ENCODE measurements at regions not wholly inside any gene's neighbourhood (a gene's known extent, or its start where the extent isn't known, plus 50 kb on each side); places are given as distances from the start of the nearest gene placed in this dataset.

- TF ChIP-seq, protein P1, sequence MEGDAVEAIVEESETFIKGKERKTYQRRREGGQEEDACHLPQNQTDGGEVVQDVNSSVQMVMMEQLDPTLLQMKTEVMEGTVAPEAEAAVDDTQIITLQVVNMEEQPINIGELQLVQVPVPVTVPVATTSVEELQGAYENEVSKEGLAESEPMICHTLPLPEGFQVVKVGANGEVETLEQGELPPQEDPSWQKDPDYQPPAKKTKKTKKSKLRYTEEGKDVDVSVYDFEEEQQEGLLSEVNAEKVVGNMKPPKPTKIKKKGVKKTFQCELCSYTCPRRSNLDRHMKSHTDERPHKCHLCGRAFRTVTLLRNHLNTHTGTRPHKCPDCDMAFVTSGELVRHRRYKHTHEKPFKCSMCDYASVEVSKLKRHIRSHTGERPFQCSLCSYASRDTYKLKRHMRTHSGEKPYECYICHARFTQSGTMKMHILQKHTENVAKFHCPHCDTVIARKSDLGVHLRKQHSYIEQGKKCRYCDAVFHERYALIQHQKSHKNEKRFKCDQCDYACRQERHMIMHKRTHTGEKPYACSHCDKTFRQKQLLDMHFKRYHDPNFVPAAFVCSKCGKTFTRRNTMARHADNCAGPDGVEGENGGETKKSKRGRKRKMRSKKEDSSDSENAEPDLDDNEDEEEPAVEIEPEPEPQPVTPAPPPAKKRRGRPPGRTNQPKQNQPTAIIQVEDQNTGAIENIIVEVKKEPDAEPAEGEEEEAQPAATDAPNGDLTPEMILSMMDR (IDR thresholded peaks at IDR 0.05; ENCODE audit: low read depth, low read length), result no peak
- no peak for TF ChIP-seq EZH2phosphoT487 (IDR thresholded peaks at IDR 0.05; ENCODE audit: low read depth)
These were observed 153.5 kb upstream of the KIF2A start for GRCh38 chr5:62152394-62153087.

Measured in OCI-LY3 (cell line).